PFSK-1 (cell line): ENCODE measurements at regions not wholly inside any gene's neighbourhood (a gene's known extent, or its start where the extent isn't known, plus 50 kb on each side); places are given as distances from the start of the nearest gene placed in this dataset.

ENCODE experiments used
- POLR2AphosphoS5 ChIP-seq: IDR thresholded peaks from 2 replicates; pipeline ENCODE4 v1.6.1; 2012; ENCODE audit warnings: low read depth, mild to moderate bottlenecking, control low read depth, low read length, moderate library complexity
- REST ChIP-seq, 2 experiments: IDR thresholded peaks; 2 replicates each; pipeline versions ENCODE4 v1.6.1 to v1.8.0; 2011 to 2012; ENCODE audit warnings: low read depth in 2 of 2, low read length in 2 of 2, control low read depth in 1 of 2, inconsistent platforms in 1 of 2, mild to moderate bottlenecking in 1 of 2, moderate library complexity in 1 of 2; ENCODE audit not compliant: insufficient read depth in 1 of 2
- SIN3A ChIP-seq: IDR thresholded peaks from 2 replicates; pipeline ENCODE4 v1.6.1; 2012; ENCODE audit warnings: mild to moderate bottlenecking, low read length, moderate library complexity, borderline replicate concordance; ENCODE audit not compliant: insufficient read depth

GRCh38 chr12:127632461-127632860 is 634.5 kb upstream of the TMEM132C start:
- TF ChIP-seq REST (IDR thresholded peaks at IDR 0.05; ENCODE audit: insufficient read depth in 1 of 2, low read depth in 2 of 2, low read length in 2 of 2) (no peak), SIN3A (no peak), POLR2AphosphoS5 (no peak)
